Endodermal cell (in vitro differentiated cells): ENCODE measurements at regions not wholly inside any gene's neighbourhood (a gene's known extent, or its start where the extent isn't known, plus 50 kb on each side); places are given as distances from the start of the nearest gene placed in this dataset.

Experiments used
- DNase-seq: peaks from one replicate; pipeline ENCODE4 v3.0.0-alpha.2; 2017
- H3K27ac ChIP-seq: 2 replicates; pipeline ENCODE4 v1.5.1; 2013; ENCODE audit warnings: mild to moderate bottlenecking, low read depth, low read length, moderate library complexity
- H3K27me3 ChIP-seq: 2 replicates; pipeline ENCODE4 v1.6.1; 2013; ENCODE audit warnings: mild to moderate bottlenecking, low read length, moderate library complexity; ENCODE audit not compliant: insufficient read depth, control insufficient read depth, poor library complexity, severe bottlenecking
- H3K36me3 ChIP-seq: 2 replicates; pipeline ENCODE4 v1.7.0; 2013; ENCODE audit warnings: mild to moderate bottlenecking, low read length, moderate library complexity; ENCODE audit not compliant: control insufficient read depth, insufficient read depth
- H3K4me1 ChIP-seq: one replicate; pipeline ENCODE4 v1.7.0; 2013; ENCODE audit warnings: low read length; ENCODE audit not compliant: control insufficient read depth, insufficient read depth
- H3K4me3 ChIP-seq: 2 replicates; pipeline ENCODE4 v1.5.1; 2013; ENCODE audit warnings: mild to moderate bottlenecking, low read length, moderate library complexity
- H3K9ac ChIP-seq: 2 replicates; pipeline ENCODE4 v1.6.1; 2013; ENCODE audit warnings: mild to moderate bottlenecking, low read length, moderate library complexity; ENCODE audit not compliant: poor library complexity, severe bottlenecking; ENCODE audit errors: extremely low read depth
- H3K9me3 ChIP-seq: 2 replicates; pipeline ENCODE4 v1.6.1; 2013; ENCODE audit warnings: mild to moderate bottlenecking, low read length, moderate library complexity; ENCODE audit not compliant: control insufficient read depth
- H3K27ac Mint-ChIP-seq: 2 replicates; pipeline ENCODE4 v1.8.0; 2020; ENCODE audit warnings: mixed read lengths
- H3K27me3 Mint-ChIP-seq: 2 replicates; pipeline ENCODE4 v1.8.0; 2021; ENCODE audit warnings: mild to moderate bottlenecking, mixed read lengths; ENCODE audit not compliant: insufficient read depth
- H3K36me3 Mint-ChIP-seq: 2 replicates; pipeline ENCODE4 v1.8.0; 2020; ENCODE audit warnings: low read depth, mixed read lengths
- H3K4me1 Mint-ChIP-seq: 2 replicates; pipeline ENCODE4 v1.8.0; 2020; ENCODE audit warnings: mixed read lengths
- H3K4me3 Mint-ChIP-seq: 2 replicates; pipeline ENCODE4 v1.8.0; 2020; ENCODE audit warnings: mild to moderate bottlenecking, moderate library complexity, mixed read lengths
- H3K9me3 Mint-ChIP-seq: 2 replicates; pipeline ENCODE4 v1.8.0; 2020; ENCODE audit warnings: mild to moderate bottlenecking, mixed read lengths
- WGBS, 2 experiments: methylation state at CpG; one replicate each; pipeline versions ENCODE4 v1.1.5 to v1.1.7; 2013; ENCODE audit warnings: missing lambda C conversion rate in 2 of 2, mixed read lengths in 1 of 2; ENCODE audit not compliant: insufficient coverage in 1 of 2, insufficient read length in 1 of 2; 5-methylcytosine and 5-hydroxymethylcytosine counted together
- TF ChIP-seq, protein P1 (sequence below): fragments of 200-600 bp; sonication (generic); conservative IDR thresholded peaks from 2 replicates; pipeline ENCODE4 v1.5.0; 2021; ENCODE audit warnings: antibody characterized with exemption, mild to moderate bottlenecking

DNA sequence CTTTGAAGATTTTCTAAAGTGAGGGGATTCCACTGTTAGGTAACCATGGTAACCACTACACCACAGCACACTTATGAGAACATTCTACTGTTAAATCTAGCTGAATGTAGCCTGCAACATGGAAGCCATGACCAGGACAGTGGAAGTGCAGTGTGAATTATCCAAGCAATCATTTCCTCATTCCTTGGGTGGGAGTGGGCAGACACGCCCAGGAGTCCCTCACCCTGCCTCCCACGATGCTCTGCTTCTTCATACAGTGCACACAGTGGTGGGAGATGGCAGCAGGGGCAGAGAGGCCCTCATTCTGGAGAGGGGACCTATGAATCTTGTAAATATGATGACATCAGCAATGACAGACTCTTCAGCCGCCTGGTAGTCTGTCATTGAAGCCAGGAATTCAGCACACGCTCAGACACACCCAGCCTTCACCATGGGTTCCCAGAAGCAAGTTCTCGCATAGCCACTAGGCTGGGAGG lies 70.1 kb upstream of the HOXC13 start:
- H3K27me3 ChIP-seq, result peaks cover 43% of the 10 kb centered on the region
- Mint-ChIP-seq H3K9me3 (no peaks in the 10 kb centered on the region), H3K4me1 (peaks cover 7% of the 10 kb centered on the region), H3K36me3 (no peaks in the 10 kb centered on the region), H3K27ac (no peak overlapping the region), H3K4me3 (no peak overlapping the region), H3K27me3 (peaks cover 19% of the 10 kb centered on the region)
- DNase-seq, result no peak
- H3K27ac ChIP-seq, result no peak overlapping the region
- no peak overlapping the region for H3K9ac ChIP-seq
- no peaks in the 10 kb centered on the region for H3K9me3 ChIP-seq
- H3K4me3 ChIP-seq, result no peak overlapping the region
- TF ChIP-seq, protein P1, sequence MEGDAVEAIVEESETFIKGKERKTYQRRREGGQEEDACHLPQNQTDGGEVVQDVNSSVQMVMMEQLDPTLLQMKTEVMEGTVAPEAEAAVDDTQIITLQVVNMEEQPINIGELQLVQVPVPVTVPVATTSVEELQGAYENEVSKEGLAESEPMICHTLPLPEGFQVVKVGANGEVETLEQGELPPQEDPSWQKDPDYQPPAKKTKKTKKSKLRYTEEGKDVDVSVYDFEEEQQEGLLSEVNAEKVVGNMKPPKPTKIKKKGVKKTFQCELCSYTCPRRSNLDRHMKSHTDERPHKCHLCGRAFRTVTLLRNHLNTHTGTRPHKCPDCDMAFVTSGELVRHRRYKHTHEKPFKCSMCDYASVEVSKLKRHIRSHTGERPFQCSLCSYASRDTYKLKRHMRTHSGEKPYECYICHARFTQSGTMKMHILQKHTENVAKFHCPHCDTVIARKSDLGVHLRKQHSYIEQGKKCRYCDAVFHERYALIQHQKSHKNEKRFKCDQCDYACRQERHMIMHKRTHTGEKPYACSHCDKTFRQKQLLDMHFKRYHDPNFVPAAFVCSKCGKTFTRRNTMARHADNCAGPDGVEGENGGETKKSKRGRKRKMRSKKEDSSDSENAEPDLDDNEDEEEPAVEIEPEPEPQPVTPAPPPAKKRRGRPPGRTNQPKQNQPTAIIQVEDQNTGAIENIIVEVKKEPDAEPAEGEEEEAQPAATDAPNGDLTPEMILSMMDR, result no peak
- H3K36me3 ChIP-seq, result no peaks in the 10 kb centered on the region
- 83 to 90% methylated on average over 3 to 5 of the region's 5 CpGs for WGBS, 2 experiments
- no peaks in the 10 kb centered on the region for H3K4me1 ChIP-seq

DNA sequence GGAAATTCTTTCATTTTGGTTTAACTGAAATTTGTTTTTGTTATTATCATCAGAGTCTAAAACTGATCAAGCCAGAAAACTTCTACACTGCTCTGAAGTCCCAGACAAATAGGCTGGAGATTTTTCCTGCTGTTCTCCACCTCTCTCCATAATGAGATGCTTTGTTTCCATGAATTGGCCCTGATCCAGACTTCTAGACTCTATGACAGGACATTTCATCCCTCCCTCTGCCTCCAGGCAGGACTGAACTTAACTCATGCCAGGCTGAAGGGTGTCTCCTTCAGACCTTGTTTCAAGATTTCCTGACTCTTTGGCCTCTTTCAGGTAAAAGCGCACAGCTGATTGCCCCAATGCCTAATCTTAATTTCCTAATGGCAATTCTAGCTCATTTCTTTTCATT lies 69.1 kb upstream of the HOXC13 start:
- WGBS, 2 experiments, result 97 to 100% methylated on average over 1 of the region's 1 CpG
- no peak for DNase-seq
- H3K4me3 Mint-ChIP-seq, result no peak overlapping the region
- no peak overlapping the region for H3K27ac ChIP-seq
- H3K36me3 Mint-ChIP-seq, result no peaks in the 10 kb centered on the region
- peaks cover 7% of the 10 kb centered on the region for H3K4me1 Mint-ChIP-seq
- TF ChIP-seq, protein P1, result no peak
- H3K9me3 ChIP-seq, result no peaks in the 10 kb centered on the region
- H3K9ac ChIP-seq, result no peak overlapping the region
- no peak overlapping the region for H3K27ac Mint-ChIP-seq
- no peaks in the 10 kb centered on the region for H3K36me3 ChIP-seq
- no peaks in the 10 kb centered on the region for H3K4me1 ChIP-seq
- H3K27me3 Mint-ChIP-seq, result peaks cover 19% of the 10 kb centered on the region
- no peak overlapping the region for H3K4me3 ChIP-seq
- peaks cover 38% of the 10 kb centered on the region for H3K27me3 ChIP-seq
- no peaks in the 10 kb centered on the region for H3K9me3 Mint-ChIP-seq

DNA sequence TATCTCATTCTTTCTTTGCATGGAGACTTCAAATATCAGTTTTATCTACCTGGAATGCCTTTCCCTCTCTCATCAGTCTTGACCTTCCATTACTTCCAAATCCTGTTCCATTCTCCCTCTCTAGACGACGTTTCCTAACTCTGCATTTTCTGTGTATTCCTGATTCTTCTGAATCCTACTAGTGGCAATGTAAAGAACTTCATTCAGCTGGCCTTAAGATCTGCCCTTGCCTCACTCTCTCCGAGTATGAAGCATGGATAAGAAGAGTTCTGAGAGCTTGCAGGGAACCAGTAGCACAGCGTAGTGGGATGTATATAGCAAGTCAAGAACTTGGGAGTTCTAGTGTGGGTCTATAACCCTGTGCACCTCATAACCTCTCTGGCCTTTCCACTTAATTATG lies 68.5 kb upstream of the HOXC13 start:
- peaks cover 21% of the 10 kb centered on the region for H3K27me3 Mint-ChIP-seq
- no peaks in the 10 kb centered on the region for H3K36me3 ChIP-seq
- DNase-seq, result no peak

More for the DNA sequence above, 68.5 kb upstream of the HOXC13 start:
- Histone ChIP-seq H3K27ac (no peak overlapping the region), H3K4me3 (no peak overlapping the region), H3K4me1 (no peaks in the 10 kb centered on the region), H3K9ac (no peak overlapping the region), H3K27me3 (peaks cover 32% of the 10 kb centered on the region), H3K9me3 (no peaks in the 10 kb centered on the region)
- H3K27ac Mint-ChIP-seq, result no peak overlapping the region
- no peaks in the 10 kb centered on the region for H3K9me3 Mint-ChIP-seq
- no peak overlapping the region for H3K4me3 Mint-ChIP-seq
- TF ChIP-seq, protein P1, result peak; percentile 47
- no peaks in the 10 kb centered on the region for H3K36me3 Mint-ChIP-seq
- 71 to 89% methylated on average over 3 to 4 of the region's 4 CpGs for WGBS, 2 experiments
- peaks cover 7% of the 10 kb centered on the region for H3K4me1 Mint-ChIP-seq
